ENCODE measurements at regions not wholly inside any gene's neighbourhood (a gene's known extent, or its start where the extent isn't known, plus 50 kb on each side); places are given as distances from the start of the nearest gene placed in this dataset.

- H3K27ac ChIP-seq, result no peak overlapping the region
- POLR2A ChIA-PET (ENCODE audit: low non-redundant PET), result no interaction called here
These were observed 288.7 kb downstream of the ZSWIM6 start for GRCh38 chr5:61620699-61621182.

GRCh38 chr5:61621202-61621650 is 289.2 kb downstream of the ZSWIM6 start:
- ChIA-PET CTCF (no interaction called here), POLR2A (ENCODE audit: low non-redundant PET) (no interaction called here)
- no peak overlapping the region for H3K27ac ChIP-seq
- TF ChIP-seq CTCF (conservative IDR thresholded peaks at IDR 0.05; ENCODE audit: low read depth), result no peak
- DNase-seq (ENCODE audit: low spot score), result no peak

More at GRCh38 chr5:61620699-61621182, 288.7 kb downstream of the ZSWIM6 start:
- no peak for TF ChIP-seq CTCF (conservative IDR thresholded peaks at IDR 0.05; ENCODE audit: low read depth)
- CTCF ChIA-PET, result interaction anchor here (0.7 kb wide), 1 partner anchor 28 kb away, joined by 3 read pairs; no protein-coding TSS in a partner anchor
- DNase-seq (ENCODE audit: low spot score), result no peak

- TF ChIP-seq CTCF (conservative IDR thresholded peaks at IDR 0.05; ENCODE audit: low read depth), result no peak
- CTCF ChIA-PET, result interaction anchor here (0.5 kb wide), 1 partner anchor 277 kb away, joined by 3 read pairs; no protein-coding TSS in a partner anchor
- DNase-seq (ENCODE audit: low spot score), result no peak
- POLR2A ChIA-PET (ENCODE audit: low non-redundant PET), result no interaction called here
- H3K27ac ChIP-seq, result no peak overlapping the region
These were observed 290.1 kb downstream of the ZSWIM6 start for GRCh38 chr5:61622156-61622555.

- DNase-seq (ENCODE audit: low spot score), result no peak
- POLR2A ChIA-PET (ENCODE audit: low non-redundant PET), result no interaction called here
- no peak overlapping the region for H3K27ac ChIP-seq
- CTCF ChIA-PET, result interaction anchor here (0.6 to 1.1 kb wide), 3 partner anchors 9 to 318 kb away, joined by 3 read pairs; no protein-coding TSS in a partner anchor
- no peak for TF ChIP-seq CTCF (conservative IDR thresholded peaks at IDR 0.05; ENCODE audit: low read depth)
These were observed 291.5 kb downstream of the ZSWIM6 start for GRCh38 chr5:61623401-61624069.

- no peak overlapping the region for H3K27ac ChIP-seq
- TF ChIP-seq CTCF (conservative IDR thresholded peaks at IDR 0.05; ENCODE audit: low read depth), result no peak
- ChIA-PET CTCF (interaction anchor here (0.8 kb wide), 1 partner anchor 12 kb away, joined by 3 read pairs; no protein-coding TSS in a partner anchor), POLR2A (ENCODE audit: low non-redundant PET) (no interaction called here)
- no peak for DNase-seq (ENCODE audit: low spot score)
These were observed 292.6 kb downstream of the ZSWIM6 start for GRCh38 chr5:61624553-61625136.

DNA sequence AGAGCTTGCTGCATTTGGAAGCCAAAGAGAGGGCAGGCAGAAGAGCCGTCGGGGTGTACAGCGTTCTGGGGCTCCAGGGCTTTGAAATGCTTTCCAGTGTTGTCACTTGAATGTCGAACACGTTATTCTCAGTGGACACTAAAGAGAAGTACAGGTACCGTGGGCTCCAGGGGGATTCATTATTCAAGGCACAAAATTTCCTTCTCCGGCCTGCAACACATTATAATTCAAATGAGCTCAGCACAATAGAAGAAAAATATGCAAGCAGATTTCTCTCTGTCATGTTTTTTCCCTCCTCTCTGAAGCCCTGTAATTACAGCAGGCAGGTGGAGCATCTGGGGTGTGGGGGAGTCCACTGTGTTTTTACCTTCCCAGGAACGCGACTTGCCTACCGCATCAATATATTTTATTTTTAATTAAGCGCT is 293.1 kb downstream of the ZSWIM6 start:
- ChIA-PET POLR2A (ENCODE audit: low non-redundant PET) (no interaction called here), CTCF (interaction anchor here (0.8 to 1.1 kb wide), 2 partner anchors 12 to 33 kb away, joined by 3 to 4 read pairs; no protein-coding TSS in a partner anchor)
- no peak overlapping the region for H3K27ac ChIP-seq
- DNase-seq (ENCODE audit: low spot score), result no peak
- TF ChIP-seq CTCF (conservative IDR thresholded peaks at IDR 0.05; ENCODE audit: low read depth), result no peak
